ENCODE measurements at regions not wholly inside any gene's neighbourhood (a gene's known extent, or its start where the extent isn't known, plus 50 kb on each side); places are given as distances from the start of the nearest gene placed in this dataset.

- DNase-seq (ENCODE audit: low spot score in 2 of 2) (no peak), FAIRE-seq (no peak)
Observed at GRCh38 chr10:83625831-83626360, 513.4 kb upstream of the GHITM start.

GRCh38 chr10:83632701-83633100 lies 506.6 kb upstream of the GHITM start:
- FAIRE-seq = no peak
- DNase-seq (ENCODE audit: low spot score in 2 of 2) = no peak

GRCh38 chr10:83633547-83633946 lies 505.8 kb upstream of the GHITM start:
- DNase-seq (ENCODE audit: low spot score in 2 of 2) (no peak), FAIRE-seq (no peak)

GRCh38 chr10:83636826-83637225 lies 502.5 kb upstream of the GHITM start:
- no peak for FAIRE-seq
- DNase-seq (ENCODE audit: low spot score in 2 of 2) = no peak

- no peak for FAIRE-seq
- no peak for DNase-seq (ENCODE audit: low spot score in 2 of 2)
Observed at GRCh38 chr10:83647526-83647925, 491.8 kb upstream of the GHITM start.

GRCh38 chr10:83648201-83648600 lies 491.1 kb upstream of the GHITM start:
- no peak for FAIRE-seq

GRCh38 chr10:83649471-83649870 lies 489.8 kb upstream of the GHITM start:
- DNase-seq (ENCODE audit: low spot score in 2 of 2) = no peak
- no peak for FAIRE-seq

More at GRCh38 chr10:83648201-83648600, 491.1 kb upstream of the GHITM start:
- no peak for DNase-seq (ENCODE audit: low spot score in 2 of 2)

GRCh38 chr10:83654689-83655088 lies 484.6 kb upstream of the GHITM start:
- FAIRE-seq = no peak
- DNase-seq (ENCODE audit: low spot score in 2 of 2) = no peak

- DNase-seq (ENCODE audit: low spot score in 2 of 2) (no peak), FAIRE-seq (no peak)
Observed at GRCh38 chr10:83656924-83657323, 482.4 kb upstream of the GHITM start.

- no peak for DNase-seq (ENCODE audit: low spot score in 2 of 2)
- FAIRE-seq = no peak
Observed at GRCh38 chr10:83657487-83657886, 481.8 kb upstream of the GHITM start.

- DNase-seq (ENCODE audit: low spot score in 2 of 2) (no peak), FAIRE-seq (no peak)
Observed at GRCh38 chr10:83663918-83664317, 475.4 kb upstream of the GHITM start.

GRCh38 chr10:83666762-83667161 lies 472.5 kb upstream of the GHITM start:
- FAIRE-seq (no peak), DNase-seq (ENCODE audit: low spot score in 2 of 2) (no peak)

- FAIRE-seq = no peak
- DNase-seq (ENCODE audit: low spot score in 2 of 2) = no peak
Observed at GRCh38 chr10:83667594-83667993, 471.7 kb upstream of the GHITM start.

GRCh38 chr10:83673316-83673715 lies 466.0 kb upstream of the GHITM start:
- DNase-seq (ENCODE audit: low spot score in 2 of 2) (no peak), FAIRE-seq (no peak)

- DNase-seq (ENCODE audit: low spot score in 2 of 2) (no peak), FAIRE-seq (no peak)
Observed at GRCh38 chr10:83677795-83678194, 461.5 kb upstream of the GHITM start.

GRCh38 chr10:83678850-83679249 lies 460.5 kb upstream of the GHITM start:
- DNase-seq (ENCODE audit: low spot score in 2 of 2) (no peak), FAIRE-seq (no peak)

GRCh38 chr10:83680470-83680891 lies 458.8 kb upstream of the GHITM start:
- DNase-seq (ENCODE audit: low spot score in 2 of 2) = no peak

GRCh38 chr10:83682414-83682813 lies 456.9 kb upstream of the GHITM start:
- no peak for FAIRE-seq

More at GRCh38 chr10:83680470-83680891, 458.8 kb upstream of the GHITM start:
- FAIRE-seq = no peak

GRCh38 chr10:83685458-83685857 lies 453.9 kb upstream of the GHITM start:
- FAIRE-seq (no peak), DNase-seq (ENCODE audit: low spot score in 2 of 2) (no peak)

More at GRCh38 chr10:83682414-83682813, 456.9 kb upstream of the GHITM start:
- no peak for DNase-seq (ENCODE audit: low spot score in 2 of 2)

- DNase-seq (ENCODE audit: low spot score in 2 of 2) = no peak
- FAIRE-seq = no peak
Observed at GRCh38 chr10:83691791-83692596, 447.3 kb upstream of the GHITM start.

- FAIRE-seq (no peak), DNase-seq (ENCODE audit: low spot score in 2 of 2) (no peak)
Observed at GRCh38 chr10:83698899-83699298, 440.4 kb upstream of the GHITM start.

GRCh38 chr10:83701799-83702198 lies 437.5 kb upstream of the GHITM start:
- DNase-seq (ENCODE audit: low spot score in 2 of 2) (no peak), FAIRE-seq (no peak)

All from frontal cortex (tissue), 3 donors.